ENCODE measurements at regions not wholly inside any gene's neighbourhood (a gene's known extent, or its start where the extent isn't known, plus 50 kb on each side); places are given as distances from the start of the nearest gene placed in this dataset.

DNA sequence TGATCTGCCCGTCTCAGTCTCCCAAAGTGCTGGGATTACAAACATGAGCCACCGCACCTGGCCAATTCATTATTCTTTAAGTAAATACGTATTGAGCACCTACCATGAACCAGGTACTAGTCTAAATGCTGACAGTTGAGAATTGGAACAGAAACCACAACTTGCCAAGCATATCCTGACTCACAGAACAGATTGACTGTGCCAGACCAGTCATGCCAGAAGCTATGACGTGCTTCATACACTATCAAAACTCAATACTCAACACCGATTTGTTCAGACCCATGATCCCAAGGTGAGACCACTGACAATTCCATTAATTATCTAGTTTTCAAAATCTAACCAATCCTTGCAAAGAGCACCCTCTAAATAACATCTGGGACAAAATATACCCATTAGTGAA, 148.6 kb downstream of the B3GNT2 start:
- Histone ChIP-seq H3K27me3 (replicated peaks) (no peaks in the 10 kb centered on the region), H3K4me3 (ENCODE audit: low read depth, low read length) (no peak overlapping the region), H3K27ac (no peak overlapping the region), H3K36me3 (replicated peaks) (no peaks in the 10 kb centered on the region)
- no peak for DNase-seq
- no peak for TF ChIP-seq CTCF (IDR thresholded peaks at IDR 0.05; ENCODE audit: low read depth, low read length, missing control alignments)
- in situ Hi-C loops (cut with HindIII; ENCODE audit: low pct_ligation_motif_present, low sequenced_read_pairs), result no loop called here

- Histone ChIP-seq H3K36me3 (replicated peaks) (no peaks in the 10 kb centered on the region), H3K27me3 (replicated peaks) (no peaks in the 10 kb centered on the region), H3K27ac (no peak overlapping the region), H3K4me3 (ENCODE audit: low read depth, low read length) (no peak overlapping the region)
- no peak for DNase-seq
- TF ChIP-seq CTCF (IDR thresholded peaks at IDR 0.05; ENCODE audit: low read depth, low read length, missing control alignments), result no peak
- in situ Hi-C loops (cut with HindIII; ENCODE audit: low pct_ligation_motif_present, low sequenced_read_pairs), result no loop called here
Measured at GRCh38 chr2:62343636-62344337, 147.9 kb downstream of the B3GNT2 start.

DNA sequence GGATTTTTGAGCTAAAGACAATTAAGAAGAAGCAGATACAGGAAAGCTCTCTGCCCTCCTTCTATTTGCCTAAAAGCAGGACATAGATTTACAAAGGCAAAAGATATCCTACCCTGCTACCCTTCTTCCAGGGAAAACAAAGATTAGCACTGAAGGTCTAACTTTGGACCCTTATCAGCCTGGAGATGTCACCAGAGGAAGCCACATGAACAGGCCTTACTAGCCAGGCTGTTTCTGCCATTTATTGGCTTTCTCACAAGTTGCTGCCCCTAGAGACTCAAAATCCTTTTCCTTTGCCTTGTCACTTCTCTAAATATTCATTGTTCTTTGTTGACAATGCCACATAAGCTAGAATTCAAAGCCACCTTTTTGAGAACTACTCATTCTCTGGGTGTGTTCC, 147.3 kb downstream of the B3GNT2 start:
- in situ Hi-C loops (cut with HindIII; ENCODE audit: low pct_ligation_motif_present, low sequenced_read_pairs), result no loop called here
- DNase-seq, result no peak
- no peak overlapping the region for H3K27ac ChIP-seq
- H3K4me3 ChIP-seq (ENCODE audit: low read depth, low read length), result no peak overlapping the region
- H3K36me3 ChIP-seq (replicated peaks), result no peaks in the 10 kb centered on the region
- no peak for TF ChIP-seq CTCF (IDR thresholded peaks at IDR 0.05; ENCODE audit: low read depth, low read length, missing control alignments)
- no peaks in the 10 kb centered on the region for H3K27me3 ChIP-seq (replicated peaks)

- Histone ChIP-seq H3K36me3 (replicated peaks) (no peaks in the 10 kb centered on the region), H3K4me3 (ENCODE audit: low read depth, low read length) (no peak overlapping the region), H3K27ac (no peak overlapping the region), H3K27me3 (replicated peaks) (no peaks in the 10 kb centered on the region)
- peak; percentile 34 for DNase-seq
- in situ Hi-C loops (cut with HindIII; ENCODE audit: low pct_ligation_motif_present, low sequenced_read_pairs), result no loop called here
- no peak for TF ChIP-seq CTCF (IDR thresholded peaks at IDR 0.05; ENCODE audit: low read depth, low read length, missing control alignments)
Measured at GRCh38 chr2:62340994-62341484, 145.1 kb downstream of the B3GNT2 start.

DNA sequence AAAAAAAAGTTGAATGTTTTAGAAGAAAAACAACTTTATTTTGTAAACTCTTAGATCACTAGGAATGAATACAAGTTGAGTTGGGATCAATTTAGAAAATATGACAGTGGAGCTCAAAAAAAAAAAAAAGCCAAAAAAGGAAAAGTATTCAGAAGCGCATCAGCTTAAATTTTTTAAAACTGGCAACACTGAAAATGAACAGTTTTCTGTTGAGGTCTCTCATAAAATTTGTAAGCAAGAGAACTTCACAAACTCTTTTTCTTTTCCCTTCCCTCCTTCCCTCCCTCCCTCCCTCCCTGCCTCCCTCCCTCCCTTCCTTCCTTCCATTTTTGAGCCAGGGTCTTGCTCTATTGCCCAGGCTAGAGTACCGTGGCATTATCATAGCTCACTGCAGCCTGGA, 143.9 kb downstream of the B3GNT2 start:
- H3K27me3 ChIP-seq (replicated peaks), result no peaks in the 10 kb centered on the region
- H3K27ac ChIP-seq, result no peak overlapping the region
- H3K36me3 ChIP-seq (replicated peaks), result no peaks in the 10 kb centered on the region
- in situ Hi-C loops (cut with HindIII; ENCODE audit: low pct_ligation_motif_present, low sequenced_read_pairs), result no loop called here
- DNase-seq, result no peak
- H3K4me3 ChIP-seq (ENCODE audit: low read depth, low read length), result no peak overlapping the region
- no peak for TF ChIP-seq CTCF (IDR thresholded peaks at IDR 0.05; ENCODE audit: low read depth, low read length, missing control alignments)

- no peaks in the 10 kb centered on the region for H3K36me3 ChIP-seq (replicated peaks)
- H3K27ac ChIP-seq, result no peak overlapping the region
- H3K27me3 ChIP-seq (replicated peaks), result no peaks in the 10 kb centered on the region
- DNase-seq, result no peak
- peak; percentile 41 for TF ChIP-seq CTCF (IDR thresholded peaks at IDR 0.05; ENCODE audit: low read depth, low read length, missing control alignments)
- in situ Hi-C loops (cut with HindIII; ENCODE audit: low pct_ligation_motif_present, low sequenced_read_pairs), result no loop called here
- H3K4me3 ChIP-seq (ENCODE audit: low read depth, low read length), result no peak overlapping the region
Measured at GRCh38 chr2:62339413-62339812, 143.5 kb downstream of the B3GNT2 start.

All from brain microvascular endothelial cell (primary cell).